Loucy (cell line): ENCODE measurements at regions not wholly inside any gene's neighbourhood (a gene's known extent, or its start where the extent isn't known, plus 50 kb on each side); places are given as distances from the start of the nearest gene placed in this dataset.

ENCODE experiments used
- H2AFZ ChIP-seq: fragments of 200-600 bp; sonication (generic); 2 replicates; pipeline ENCODE4 v1.6.0; 2016; ENCODE audit warnings: antibody characterized with exemption, mild to moderate bottlenecking, low read length, moderate library complexity
- H3F3A ChIP-seq: fragments of 200-600 bp; 2 replicates; pipeline ENCODE4 v1.6.0; 2016; ENCODE audit warnings: antibody characterized with exemption, low read depth, mild to moderate bottlenecking
- H3K27me3 ChIP-seq: fragments of 200-600 bp; sonication (generic); 2 replicates; pipeline ENCODE4 v1.6.1; 2014; ENCODE audit warnings: low read length, mild to moderate bottlenecking; ENCODE audit not compliant: insufficient read depth, poor library complexity, severe bottlenecking
- H3K36me3 ChIP-seq: fragments of 200-600 bp; sonication (generic); 2 replicates; pipeline ENCODE4 v1.6.1; 2016; ENCODE audit warnings: low read length; ENCODE audit not compliant: insufficient read depth
- H3K4me1 ChIP-seq: fragments of 200-600 bp; sonication (generic); 2 replicates; pipeline ENCODE4 v1.5.1; 2014; ENCODE audit warnings: low read length, mild to moderate bottlenecking; ENCODE audit not compliant: insufficient read depth, poor library complexity, severe bottlenecking
- H3K4me2 ChIP-seq: fragments of 200-600 bp; sonication (generic); 2 replicates; pipeline ENCODE4 v1.6.0; 2014; ENCODE audit warnings: antibody characterized with exemption, low read length, low read depth, mild to moderate bottlenecking; ENCODE audit not compliant: poor library complexity, severe bottlenecking
- H3K4me3 ChIP-seq: fragments of 200-600 bp; sonication (generic); 2 replicates; pipeline ENCODE4 v1.5.1; 2014; ENCODE audit warnings: low read length, mild to moderate bottlenecking, mixed read lengths; ENCODE audit not compliant: poor library complexity, severe bottlenecking
- H3K79me2 ChIP-seq: fragments of 200-600 bp; sonication (generic); 2 replicates; pipeline ENCODE4 v1.6.1; 2014; ENCODE audit warnings: low read length; ENCODE audit not compliant: insufficient read depth
- H3K9ac ChIP-seq: fragments of 200-600 bp; sonication (generic); 2 replicates; pipeline ENCODE4 v1.6.0; 2014; ENCODE audit warnings: mild to moderate bottlenecking, low read depth, low read length, moderate library complexity; ENCODE audit not compliant: poor library complexity, severe bottlenecking
- H3K9me2 ChIP-seq: fragments of 200-600 bp; sonication (generic); replicated peaks from 2 replicates; pipeline ENCODE4 v1.6.1; 2016; ENCODE audit warnings: low read depth, low read length, mixed read lengths
- H3K9me3 ChIP-seq: fragments of 200-600 bp; sonication (generic); 2 replicates; pipeline ENCODE4 v1.6.1; 2014; ENCODE audit warnings: mild to moderate bottlenecking, antibody characterized with exemption, low read length, low read depth; ENCODE audit not compliant: insufficient read depth
- H4K20me1 ChIP-seq: fragments of 200-600 bp; sonication (generic); 2 replicates; pipeline ENCODE4 v1.6.0; 2014; ENCODE audit warnings: antibody characterized with exemption, low read length, mild to moderate bottlenecking; ENCODE audit not compliant: insufficient read depth, poor library complexity, severe bottlenecking
- CTCF ChIP-seq: fragments of 200-600 bp; sonication (generic); conservative IDR thresholded peaks from 2 replicates; pipeline ENCODE4 v1.5.1; 2014; ENCODE audit warnings: mild to moderate bottlenecking, antibody characterized with exemption, low read length
- EZH2phosphoT487 ChIP-seq: fragments of 200-600 bp; IDR thresholded peaks from 2 replicates; pipeline ENCODE4 v1.6.1; 2018; ENCODE audit warnings: antibody characterized with exemption, mild to moderate bottlenecking, moderate library complexity, borderline replicate concordance

GRCh38 chr3:143201045-143201444 is 81.5 kb downstream of the CHST2 start:
- TF ChIP-seq CTCF: no peak
- TF ChIP-seq EZH2phosphoT487: no peak
- no peak overlapping the region for H2AFZ ChIP-seq
- no peak overlapping the region for H3K4me2 ChIP-seq
- H3K9ac ChIP-seq: no peak overlapping the region
- no peaks in the 10 kb centered on the region for H3F3A ChIP-seq
- no peaks in the 10 kb centered on the region for H4K20me1 ChIP-seq
- H3K4me3 ChIP-seq: no peak overlapping the region
- no peaks in the 10 kb centered on the region for H3K9me3 ChIP-seq
- H3K9me2 ChIP-seq: no peaks in the 10 kb centered on the region
- H3K79me2 ChIP-seq: no peaks in the 10 kb centered on the region
- no peaks in the 10 kb centered on the region for H3K36me3 ChIP-seq
- H3K4me1 ChIP-seq: no peaks in the 10 kb centered on the region
- H3K27me3 ChIP-seq: no peaks in the 10 kb centered on the region

- no peaks in the 10 kb centered on the region for H3K9me2 ChIP-seq
- no peaks in the 10 kb centered on the region for H3K27me3 ChIP-seq
- peaks cover 2% of the 10 kb centered on the region for H3K4me1 ChIP-seq
- H3F3A ChIP-seq: no peaks in the 10 kb centered on the region
- no peak for TF ChIP-seq CTCF
- TF ChIP-seq EZH2phosphoT487: no peak
- H3K4me3 ChIP-seq: no peak overlapping the region
- H2AFZ ChIP-seq: no peak overlapping the region
- H3K4me2 ChIP-seq: no peak overlapping the region
- no peaks in the 10 kb centered on the region for H3K9me3 ChIP-seq
- H3K9ac ChIP-seq: no peak overlapping the region
- H3K36me3 ChIP-seq: no peaks in the 10 kb centered on the region
- no peaks in the 10 kb centered on the region for H4K20me1 ChIP-seq
- no peaks in the 10 kb centered on the region for H3K79me2 ChIP-seq
Measured at GRCh38 chr3:143201870-143202752, 82.5 kb downstream of the CHST2 start.

- H3K9me3 ChIP-seq: no peaks in the 10 kb centered on the region
- no peak overlapping the region for H2AFZ ChIP-seq
- no peaks in the 10 kb centered on the region for H3K36me3 ChIP-seq
- TF ChIP-seq EZH2phosphoT487 (no peak), CTCF (no peak)
- no peak overlapping the region for H3K4me2 ChIP-seq
- H3K27me3 ChIP-seq: no peaks in the 10 kb centered on the region
- no peak overlapping the region for H3K9ac ChIP-seq
- H3K4me3 ChIP-seq: no peak overlapping the region
- H3K9me2 ChIP-seq: no peaks in the 10 kb centered on the region
- no peaks in the 10 kb centered on the region for H3K79me2 ChIP-seq
- H4K20me1 ChIP-seq: no peaks in the 10 kb centered on the region
- peaks cover 12% of the 10 kb centered on the region for H3K4me1 ChIP-seq
- no peaks in the 10 kb centered on the region for H3F3A ChIP-seq
Measured at GRCh38 chr3:143203142-143203541, 83.6 kb downstream of the CHST2 start.
